Liver (tissue), 8 donors: ENCODE measurements at regions not wholly inside any gene's neighbourhood (a gene's known extent, or its start where the extent isn't known, plus 50 kb on each side); places are given as distances from the start of the nearest gene placed in this dataset.

ENCODE experiments used
- DNase-seq: peaks from one replicate; pipeline ENCODE4 v3.0.0-alpha.2; 2017; ENCODE audit warnings: low spot score
- H3K27ac ChIP-seq, 2 donors: one replicate each; pipeline ENCODE4 v1.7.0; 2013; ENCODE audit warnings: inconsistent platforms in 2 of 2, low read length in 2 of 2, control low read depth in 1 of 2, low read depth in 1 of 2, mild to moderate bottlenecking in 1 of 2
- H3K27me3 ChIP-seq, 4 donors: one replicate each; pipeline versions ENCODE4 v1.6.1 to v1.7.0; 2013; ENCODE audit warnings: low read length in 3 of 4, inconsistent platforms in 1 of 4, mild to moderate bottlenecking in 1 of 4, moderate library complexity in 1 of 4; ENCODE audit not compliant: control insufficient read depth in 4 of 4, insufficient read depth in 4 of 4
- H3K36me3 ChIP-seq, 4 donors: one replicate each; pipeline versions ENCODE4 v1.6.1 to v1.7.0; 2013; ENCODE audit warnings: low read length in 3 of 4, mild to moderate bottlenecking in 3 of 4, low read depth in 1 of 4, moderate library complexity in 1 of 4; ENCODE audit not compliant: control insufficient read depth in 4 of 4, insufficient read depth in 3 of 4
- H3K4me1 ChIP-seq, 4 donors: one replicate each; pipeline versions ENCODE4 v1.6.1 to v1.7.0; 2013; ENCODE audit warnings: low read length in 3 of 4, mild to moderate bottlenecking in 3 of 4, moderate library complexity in 1 of 4; ENCODE audit not compliant: control insufficient read depth in 4 of 4, insufficient read depth in 4 of 4
- H3K4me3 ChIP-seq, 3 donors: one replicate each; pipeline versions ENCODE4 v1.6.1 to v1.7.0; 2013; ENCODE audit warnings: low read length in 3 of 3, control low read depth in 1 of 3, low read depth in 1 of 3, mild to moderate bottlenecking in 1 of 3
- H3K9ac ChIP-seq, 2 donors: one replicate each; pipeline ENCODE4 v1.7.0; 2013; ENCODE audit warnings: low read length in 2 of 2, mild to moderate bottlenecking in 2 of 2, moderate library complexity in 2 of 2, control low read depth in 1 of 2, low read depth in 1 of 2
- H3K9me3 ChIP-seq, 4 donors: one replicate each; pipeline versions ENCODE4 v1.6.1 to v1.7.0; 2013; ENCODE audit warnings: low read length in 3 of 4; ENCODE audit not compliant: control insufficient read depth in 4 of 4
- ATF3 ChIP-seq: IDR thresholded peaks from 2 replicates; pipeline ENCODE4 v1.6.1; 2016; ENCODE audit warnings: antibody characterized with exemption
- CTCF ChIP-seq: fragments of 150-350 bp; IDR thresholded peaks from 2 replicates; pipeline ENCODE4 v1.5.1; 2017; ENCODE audit warnings: improper control_type of control experiment, low read depth, low read length; ENCODE audit not compliant: missing input control
- EGR1 ChIP-seq, 2 donors: IDR thresholded peaks; 2 replicates each; pipeline ENCODE4 v1.6.1; 2016 to 2018; ENCODE audit warnings: antibody characterized with exemption in 2 of 2, low read depth in 2 of 2
- FOXA1 ChIP-seq: IDR thresholded peaks from 2 replicates; pipeline ENCODE4 v1.6.1; 2016; ENCODE audit warnings: antibody characterized with exemption
- FOXA2 ChIP-seq: IDR thresholded peaks from 2 replicates; pipeline ENCODE4 v1.6.1; 2016; ENCODE audit warnings: antibody characterized with exemption
- GABPA ChIP-seq, 2 donors: IDR thresholded peaks in 1 of 2; conservative IDR thresholded peaks in 1 of 2; 2 replicates each; pipeline ENCODE4 v1.6.1; 2016; ENCODE audit warnings: antibody characterized with exemption in 2 of 2, mild to moderate bottlenecking in 1 of 2, moderate library complexity in 1 of 2
- HNF4A ChIP-seq, 2 donors: conservative IDR thresholded peaks; 2 replicates each; pipeline ENCODE4 v1.6.1; 2016; ENCODE audit warnings: antibody characterized with exemption in 2 of 2, mild to moderate bottlenecking in 2 of 2
- HNF4G ChIP-seq: IDR thresholded peaks from 2 replicates; pipeline ENCODE4 v1.6.1; 2016; ENCODE audit warnings: antibody characterized with exemption
- JUND ChIP-seq, 2 donors: IDR thresholded peaks; 2 replicates each; pipeline ENCODE4 v1.6.1; 2016; ENCODE audit warnings: antibody characterized with exemption in 2 of 2
- MAX ChIP-seq: IDR thresholded peaks from 2 replicates; pipeline ENCODE4 v1.6.1; 2016; ENCODE audit warnings: antibody characterized with exemption
- REST ChIP-seq: IDR thresholded peaks from 2 replicates; pipeline ENCODE4 v1.6.1; 2016; ENCODE audit warnings: antibody characterized with exemption, mild to moderate bottlenecking
- RXRA ChIP-seq, 2 donors: IDR thresholded peaks; 2 replicates each; pipeline ENCODE4 v1.6.1; 2017 to 2018; ENCODE audit warnings: antibody characterized with exemption in 2 of 2, mild to moderate bottlenecking in 1 of 2
- SP1 ChIP-seq: IDR thresholded peaks from 2 replicates; pipeline ENCODE4 v1.6.1; 2018; ENCODE audit warnings: antibody characterized with exemption, mild to moderate bottlenecking
- TAF1 ChIP-seq: conservative IDR thresholded peaks from 2 replicates; pipeline ENCODE4 v1.6.1; 2016; ENCODE audit warnings: antibody characterized with exemption, mild to moderate bottlenecking
- YY1 ChIP-seq: IDR thresholded peaks from 2 replicates; pipeline ENCODE4 v1.6.1; 2016; ENCODE audit warnings: antibody characterized with exemption, mild to moderate bottlenecking
- WGBS: extraction: QIAGEN DNeasy Blood & Tissue Kit; methylation state at CpG from one replicate; pipeline ENCODE4 v1.1.7; 2013; 5-methylcytosine and 5-hydroxymethylcytosine counted together
- donor health status: healthy.
- donor health status: healthy.
- donor health status: healthy.
- donor health status: healthy.
- donor health status: healthy.

- Histone ChIP-seq H3K9me3 (no peaks in the 10 kb centered on the region), H3K4me3 (no peak overlapping the region), H3K9ac (no peak overlapping the region), H3K36me3 (no peaks in the 10 kb centered on the region), H3K27me3 (peaks cover 0 to 4% (median 1%) of the 10 kb centered on the region in 4 donors), H3K27ac (no peak overlapping the region), H3K4me1 (no peaks in the 10 kb centered on the region)
- DNase-seq = no peak
- 89% methylated on average over 5 of the region's 5 CpGs for WGBS
- TF ChIP-seq EGR1 (IDR thresholded peaks at IDR 0.05; ENCODE audit: low read depth in 2 of 2) (no peak), RXRA (IDR thresholded peaks at IDR 0.05) (no peak), JUND (IDR thresholded peaks at IDR 0.05) (no peak), REST (no peak), MAX (no peak), SP1 (no peak), YY1 (no peak), CTCF (no peak), GABPA (IDR thresholded peaks at IDR 0.05 in 1 of 2, conservative IDR thresholded peaks at IDR 0.05 in 1 of 2) (no peak), HNF4G (no peak), FOXA2 (no peak), TAF1 (no peak), FOXA1 (no peak), HNF4A (conservative IDR thresholded peaks at IDR 0.05) (no peak), ATF3 (no peak)
These were observed 79.3 kb downstream of the FOXD1 start for GRCh38 chr5:73369278-73369677.

GRCh38 chr5:73367650-73368049 lies 80.9 kb downstream of the FOXD1 start:
- H3K4me1 ChIP-seq = no peaks in the 10 kb centered on the region
- H3K4me3 ChIP-seq = no peak overlapping the region
- no peaks in the 10 kb centered on the region for H3K9me3 ChIP-seq
- TF ChIP-seq FOXA1 (no peak), EGR1 (IDR thresholded peaks at IDR 0.05; ENCODE audit: low read depth in 2 of 2) (no peak), ATF3 (no peak), YY1 (no peak)
- DNase-seq = no peak
- WGBS = 87% methylated on average over 2 of the region's 2 CpGs
- no peak overlapping the region for H3K9ac ChIP-seq
- peaks cover 0 to 2% (median 1%) of the 10 kb centered on the region in 4 donors for H3K27me3 ChIP-seq
- H3K27ac ChIP-seq = no peak overlapping the region
- H3K36me3 ChIP-seq = no peaks in the 10 kb centered on the region
